ENCODE measurements at regions not wholly inside any gene's neighbourhood (a gene's known extent, or its start where the extent isn't known, plus 50 kb on each side); places are given as distances from the start of the nearest gene placed in this dataset.

- H3K27me3 ChIP-seq (ENCODE audit: control insufficient read depth, insufficient read depth, low read length) = no peaks in the 10 kb centered on the region
- no peak overlapping the region for H3K27ac ChIP-seq (ENCODE audit: low read depth, low read length)
- no peak for TF ChIP-seq CTCF (IDR thresholded peaks at IDR 0.05; ENCODE audit: low read depth, low read length)
- no peak overlapping the region for H3K4me3 ChIP-seq (ENCODE audit: low read depth, low read length)
- no peak for DNase-seq (ENCODE audit: low read depth, low spot score)
- no peaks in the 10 kb centered on the region for H3K9me3 ChIP-seq (ENCODE audit: control insufficient read depth, insufficient read depth, low read length)
- POLR2A ChIA-PET = no interaction called here
- CTCF ChIA-PET = no interaction called here
Observed at GRCh38 chr6:48311301-48311700, 200.3 kb upstream of the PTCHD4 start.

GRCh38 chr6:48307573-48307972 lies 196.6 kb upstream of the PTCHD4 start:
- TF ChIP-seq CTCF (IDR thresholded peaks at IDR 0.05; ENCODE audit: low read depth, low read length) = no peak
- ChIA-PET CTCF (no interaction called here), POLR2A (no interaction called here)
- H3K9me3 ChIP-seq (ENCODE audit: control insufficient read depth, insufficient read depth, low read length) = no peaks in the 10 kb centered on the region
- no peak for DNase-seq (ENCODE audit: low read depth, low spot score)
- H3K27me3 ChIP-seq (ENCODE audit: control insufficient read depth, insufficient read depth, low read length) = no peaks in the 10 kb centered on the region
- no peak overlapping the region for H3K27ac ChIP-seq (ENCODE audit: low read depth, low read length)
- no peak overlapping the region for H3K4me3 ChIP-seq (ENCODE audit: low read depth, low read length)

DNA sequence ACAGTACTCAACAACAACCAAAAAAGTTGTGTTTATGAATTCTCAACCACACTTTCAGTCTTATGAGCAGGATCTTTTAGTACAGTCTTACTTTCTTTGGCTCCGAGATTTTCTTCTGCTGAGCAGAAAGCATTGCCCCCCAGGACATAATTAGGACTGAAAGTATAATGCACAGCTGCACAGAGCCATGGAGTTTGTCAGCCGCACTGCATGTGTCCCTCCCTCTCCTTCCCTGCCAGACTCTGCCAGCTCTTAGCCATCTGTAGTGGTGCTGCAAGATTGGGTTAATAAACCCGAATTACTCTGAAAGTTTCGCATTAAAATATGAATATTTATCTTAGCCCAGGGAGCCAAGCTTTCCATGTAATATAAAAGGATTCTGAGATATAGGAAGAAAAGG lies 179.6 kb upstream of the PTCHD4 start:
- no peak for DNase-seq (ENCODE audit: low read depth, low spot score)
- no peak overlapping the region for H3K27ac ChIP-seq (ENCODE audit: low read depth, low read length)
- POLR2A ChIA-PET = no interaction called here
- TF ChIP-seq CTCF (IDR thresholded peaks at IDR 0.05; ENCODE audit: low read depth, low read length) = no peak
- H3K27me3 ChIP-seq (ENCODE audit: control insufficient read depth, insufficient read depth, low read length) = no peaks in the 10 kb centered on the region
- no peaks in the 10 kb centered on the region for H3K9me3 ChIP-seq (ENCODE audit: control insufficient read depth, insufficient read depth, low read length)
- CTCF ChIA-PET = no interaction called here
- H3K4me3 ChIP-seq (ENCODE audit: low read depth, low read length) = no peak overlapping the region

- no peak for TF ChIP-seq CTCF (IDR thresholded peaks at IDR 0.05; ENCODE audit: low read depth, low read length)
- Histone ChIP-seq H3K27me3 (ENCODE audit: control insufficient read depth, insufficient read depth, low read length) (no peaks in the 10 kb centered on the region), H3K9me3 (ENCODE audit: control insufficient read depth, insufficient read depth, low read length) (no peaks in the 10 kb centered on the region), H3K4me3 (ENCODE audit: low read depth, low read length) (no peak overlapping the region), H3K27ac (ENCODE audit: low read depth, low read length) (no peak overlapping the region)
- DNase-seq (ENCODE audit: low read depth, low spot score) = no peak
- ChIA-PET POLR2A (no interaction called here), CTCF (no interaction called here)
Observed at GRCh38 chr6:48289841-48290240, 178.8 kb upstream of the PTCHD4 start.

GRCh38 chr6:48281217-48281616 lies 170.2 kb upstream of the PTCHD4 start:
- Histone ChIP-seq H3K27ac (ENCODE audit: low read depth, low read length) (no peak overlapping the region), H3K27me3 (ENCODE audit: control insufficient read depth, insufficient read depth, low read length) (no peaks in the 10 kb centered on the region), H3K4me3 (ENCODE audit: low read depth, low read length) (no peak overlapping the region), H3K9me3 (ENCODE audit: control insufficient read depth, insufficient read depth, low read length) (no peaks in the 10 kb centered on the region)
- no peak for DNase-seq (ENCODE audit: low read depth, low spot score)
- ChIA-PET CTCF (interaction anchor here (1.5 kb wide), 1 partner anchor 21 kb away, joined by 4 read pairs; no protein-coding TSS in a partner anchor), POLR2A (no interaction called here)
- no peak for TF ChIP-seq CTCF (IDR thresholded peaks at IDR 0.05; ENCODE audit: low read depth, low read length)
